G401.6 (cell line): ENCODE measurements at regions not wholly inside any gene's neighbourhood (a gene's known extent, or its start where the extent isn't known, plus 50 kb on each side); places are given as distances from the start of the nearest gene placed in this dataset.

Experiments used
- FAIRE-seq: peaks from 2 replicates; lab custom pipeline; 2012; peaks lifted over from hg19 to GRCh38; lab: Jason Lieb, UNC

- FAIRE-seq, result no peak
Observed at GRCh38 chr3:29186982-29187725, 93.7 kb upstream of the RBMS3 start.

GRCh38 chr3:29189328-29189727 is 91.5 kb upstream of the RBMS3 start:
- FAIRE-seq, result no peak

GRCh38 chr3:29194139-29194538 is 86.7 kb upstream of the RBMS3 start:
- no peak for FAIRE-seq

- no peak for FAIRE-seq
Observed at GRCh38 chr3:29195056-29195455, 85.8 kb upstream of the RBMS3 start.

- no peak for FAIRE-seq
Observed at GRCh38 chr3:29201604-29202003, 79.3 kb upstream of the RBMS3 start.

DNA sequence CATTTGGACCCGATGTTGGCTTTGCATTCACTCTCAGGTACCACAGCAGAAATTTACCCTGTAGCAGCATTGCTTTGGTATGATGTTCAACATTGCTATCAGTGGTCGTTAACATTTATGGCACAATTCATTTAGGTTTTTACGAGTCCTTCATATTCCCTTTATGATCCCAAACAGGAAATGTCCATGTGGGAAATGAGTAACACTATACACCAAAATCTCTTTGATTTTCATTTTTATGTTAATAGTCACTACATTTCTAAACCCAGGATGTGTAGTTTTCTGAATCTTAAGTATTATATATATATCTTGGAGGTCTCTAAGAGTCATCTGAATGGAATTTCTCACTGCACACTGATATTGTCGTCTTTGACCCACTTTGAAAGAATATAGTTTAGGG is 78.5 kb upstream of the RBMS3 start:
- FAIRE-seq, result no peak

DNA sequence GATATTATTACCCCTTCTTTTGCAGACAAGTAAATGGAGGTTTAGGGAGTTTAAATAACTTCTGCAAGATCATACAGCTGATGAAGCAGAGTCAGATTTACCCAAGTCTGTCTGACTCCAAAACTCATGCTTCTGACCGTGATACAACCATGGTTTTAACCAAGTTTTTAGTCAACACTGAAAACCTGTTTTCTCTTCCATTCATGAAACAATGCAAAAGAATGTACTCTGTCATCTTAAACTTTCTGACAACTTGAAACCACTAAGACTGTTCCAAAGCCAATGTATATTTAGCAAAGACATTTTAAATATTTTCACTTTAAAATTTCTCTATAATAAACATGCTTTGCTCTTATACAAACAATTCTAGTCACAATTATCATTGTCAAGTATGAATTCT is 77.0 kb upstream of the RBMS3 start:
- FAIRE-seq, result no peak

DNA sequence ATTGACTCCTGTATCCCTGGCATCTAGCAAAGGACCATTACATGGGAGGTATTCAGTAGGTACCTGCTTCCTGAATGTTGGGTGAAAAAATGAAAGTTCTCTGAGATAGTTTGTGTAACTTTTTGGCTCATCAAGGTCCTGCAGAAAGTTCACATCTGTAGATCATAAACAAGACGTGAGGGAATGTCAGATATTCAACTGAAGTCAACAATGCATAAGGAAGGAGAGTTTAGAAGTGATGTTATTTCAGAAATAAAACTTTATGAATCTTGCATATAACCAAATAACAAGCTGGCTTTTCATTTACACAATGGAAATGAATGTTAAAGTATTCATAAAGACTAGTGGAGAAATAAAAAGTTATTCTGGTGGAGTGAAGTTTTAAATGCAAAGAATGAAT is 73.4 kb upstream of the RBMS3 start:
- FAIRE-seq, result no peak

DNA sequence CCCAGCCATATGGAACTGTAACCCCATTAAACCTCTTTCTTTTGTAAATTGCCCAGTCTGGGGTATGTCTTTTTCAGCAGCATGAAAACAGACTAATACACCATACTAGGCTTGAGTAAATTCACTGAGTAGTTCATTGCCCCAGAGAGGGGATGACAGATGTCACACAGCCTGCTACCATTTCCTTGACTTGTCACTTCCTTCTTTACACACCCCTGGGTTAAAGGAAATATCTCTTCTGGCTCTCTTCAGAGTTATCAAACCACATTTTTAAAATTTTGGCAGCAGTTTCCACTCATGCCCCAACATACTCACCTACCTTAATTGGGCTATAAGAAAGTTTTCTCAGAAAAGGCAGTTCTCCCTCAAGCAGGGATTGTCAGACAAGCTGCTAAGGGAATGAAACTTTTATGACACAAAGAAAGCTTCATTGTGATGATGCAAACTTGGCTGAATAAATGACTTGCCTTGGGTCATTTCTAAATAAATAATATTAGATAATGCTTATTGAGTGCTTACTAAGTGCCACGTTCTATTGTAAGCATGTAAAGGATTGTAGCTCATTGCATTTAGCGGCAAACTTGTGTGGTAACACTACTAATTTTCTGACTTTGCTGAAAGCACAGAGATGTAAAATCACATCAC is 68.0 kb upstream of the RBMS3 start:
- no peak for FAIRE-seq

- no peak for FAIRE-seq
Observed at GRCh38 chr3:29214009-29214658, 66.7 kb upstream of the RBMS3 start.

- FAIRE-seq, result no peak
Observed at GRCh38 chr3:29215948-29216347, 64.9 kb upstream of the RBMS3 start.

- FAIRE-seq, result no peak
Observed at GRCh38 chr3:29226706-29227105, 54.2 kb upstream of the RBMS3 start.

DNA sequence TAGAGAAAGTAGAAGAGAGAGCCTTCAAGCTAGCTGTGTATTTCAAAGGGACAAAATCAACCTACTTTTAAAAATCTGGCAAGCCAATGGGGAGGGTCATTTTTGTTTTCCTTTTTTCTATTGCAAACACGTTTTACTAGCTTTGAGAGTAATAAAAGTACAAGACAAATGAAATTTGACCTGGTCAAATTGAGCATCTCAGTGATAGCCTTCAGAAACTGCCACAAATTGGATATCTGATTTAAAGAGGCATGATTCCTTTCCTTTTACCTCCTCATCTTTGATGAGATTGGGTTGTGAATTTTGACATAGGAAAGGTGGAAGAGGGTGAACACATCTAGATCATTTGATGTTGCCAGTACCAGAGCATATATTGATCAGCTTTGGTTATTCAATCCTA is 53.6 kb upstream of the RBMS3 start:
- FAIRE-seq, result no peak
